A673 (cell line): ENCODE measurements at regions not wholly inside any gene's neighbourhood (a gene's known extent, or its start where the extent isn't known, plus 50 kb on each side); places are given as distances from the start of the nearest gene placed in this dataset.

Experiments used
- CTCF ChIP-seq: fragments of 300-800, 200-600 bp; sonication (generic); conservative IDR thresholded peaks from 2 replicates; pipeline ENCODE4 v1.5.1; 2017; ENCODE audit warnings: low read depth, mild to moderate bottlenecking, antibody characterized with exemption, low read length, moderate library complexity, mixed read lengths
- EZH2 ChIP-seq: fragments of 200-600 bp; sonication (generic); IDR thresholded peaks from 2 replicates; pipeline ENCODE4 v1.6.1; 2017; ENCODE audit warnings: borderline replicate concordance, low read depth, mild to moderate bottlenecking, mixed read lengths, antibody characterized with exemption, low read length; ENCODE audit not compliant: poor library complexity, severe bottlenecking

GRCh38 chr2:48254839-48255238 is 59.6 kb upstream of the FOXN2 start:
- TF ChIP-seq CTCF (no peak), EZH2 (no peak)
